ENCODE measurements at regions not wholly inside any gene's neighbourhood (a gene's known extent, or its start where the extent isn't known, plus 50 kb on each side); places are given as distances from the start of the nearest gene placed in this dataset.

- no peak for TF ChIP-seq POLR2AphosphoS5 (IDR thresholded peaks at IDR 0.05; ENCODE audit: insufficient read depth in 1 of 2, low read depth in 1 of 2)
- no peak for TF ChIP-seq CTCF (IDR thresholded peaks at IDR 0.05)
Measured at GRCh38 chr14:62185078-62185477, 422.9 kb downstream of the SNAPC1 start.

Measured in vagina (tissue), 2 donors.